Testis (tissue), 2 donors: ENCODE measurements at regions not wholly inside any gene's neighbourhood (a gene's known extent, or its start where the extent isn't known, plus 50 kb on each side); places are given as distances from the start of the nearest gene placed in this dataset.
"Not testable (repeated sequence)": the region's sequence is repeated elsewhere in the genome, so short reads cannot be mapped to it uniquely, and the experiment has no call there.

ENCODE experiments used
- DNase-seq: peaks from one replicate; pipeline ENCODE4 v3.0.0-alpha.2; 2019
- H3K27ac ChIP-seq, 2 donors: fragments of 200-600 bp; sonication (generic); one replicate each; pipeline ENCODE4 v1.5.1; 2019
- H3K27me3 ChIP-seq: fragments of 200-600 bp; sonication (generic); one replicate; pipeline ENCODE4 v1.5.1; 2019
- H3K36me3 ChIP-seq: fragments of 200-600 bp; sonication (generic); one replicate; pipeline ENCODE4 v1.5.1; 2017; ENCODE audit warnings: low read depth; ENCODE audit errors: missing control alignments
- H3K4me1 ChIP-seq: fragments of 200-600 bp; sonication (generic); one replicate; pipeline ENCODE4 v1.5.1; 2019
- H3K4me3 ChIP-seq, 2 donors: fragments of 200-600 bp; sonication (generic); one replicate each; pipeline ENCODE4 v1.5.1; 2017 to 2019
- H3K9me3 ChIP-seq: fragments of 200-600 bp; sonication (generic); one replicate; pipeline ENCODE4 v1.5.1; 2017
- POLR2A ChIP-seq: fragments of 450-650 bp; IDR thresholded peaks from one replicate; pipeline ENCODE4 v1.6.1; 2017; ENCODE audit warnings: antibody characterized with exemption, mild to moderate bottlenecking, moderate library complexity
- WGBS, 2 donors: methylation state at CpG; one replicate each; pipeline ENCODE4 v1.1.5; 2018; 5-methylcytosine and 5-hydroxymethylcytosine counted together
- intact Hi-C: fragments of 100-400 bp; cut with DNase I; formaldehyde crosslinking; loops from one replicate; pipeline ENCODE4 v1.15.1; 2023; ENCODE audit warnings: low total_unique reads
- TF ChIP-seq, protein P1 (sequence below), 3 experiments: fragments of 450-650 bp in 2 of 3; fragments of 200-600 bp in 1 of 3; sonication (generic) in 1 of 3; IDR thresholded peaks; one replicate each; pipeline ENCODE4 v1.5.1; 2016 to 2019; ENCODE audit warnings: antibody characterized with exemption in 3 of 3, mild to moderate bottlenecking in 2 of 3, moderate library complexity in 1 of 3

DNA sequence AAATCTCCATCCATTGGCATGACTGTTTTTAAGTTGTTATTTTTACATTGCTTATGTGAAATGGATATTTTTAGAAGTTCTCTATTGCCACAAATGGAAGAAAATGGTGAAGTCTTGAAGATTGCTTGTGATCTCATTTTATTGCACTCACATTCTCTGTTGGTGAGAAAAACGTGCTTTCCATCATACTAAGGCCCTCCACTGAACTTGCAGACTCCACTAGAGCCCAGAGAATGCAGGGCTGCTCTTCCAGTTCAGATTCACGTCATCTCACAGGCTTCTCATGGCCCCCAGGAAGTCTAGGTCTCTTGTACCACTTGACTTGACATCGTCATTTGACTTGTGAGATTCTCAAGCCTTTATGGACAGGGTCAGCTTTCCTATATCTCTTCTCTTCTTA is 254.8 kb upstream of the COPS8 start:
- no peak overlapping the region for H3K27ac ChIP-seq
- TF ChIP-seq POLR2A = no peak
- TF ChIP-seq, protein P1, sequence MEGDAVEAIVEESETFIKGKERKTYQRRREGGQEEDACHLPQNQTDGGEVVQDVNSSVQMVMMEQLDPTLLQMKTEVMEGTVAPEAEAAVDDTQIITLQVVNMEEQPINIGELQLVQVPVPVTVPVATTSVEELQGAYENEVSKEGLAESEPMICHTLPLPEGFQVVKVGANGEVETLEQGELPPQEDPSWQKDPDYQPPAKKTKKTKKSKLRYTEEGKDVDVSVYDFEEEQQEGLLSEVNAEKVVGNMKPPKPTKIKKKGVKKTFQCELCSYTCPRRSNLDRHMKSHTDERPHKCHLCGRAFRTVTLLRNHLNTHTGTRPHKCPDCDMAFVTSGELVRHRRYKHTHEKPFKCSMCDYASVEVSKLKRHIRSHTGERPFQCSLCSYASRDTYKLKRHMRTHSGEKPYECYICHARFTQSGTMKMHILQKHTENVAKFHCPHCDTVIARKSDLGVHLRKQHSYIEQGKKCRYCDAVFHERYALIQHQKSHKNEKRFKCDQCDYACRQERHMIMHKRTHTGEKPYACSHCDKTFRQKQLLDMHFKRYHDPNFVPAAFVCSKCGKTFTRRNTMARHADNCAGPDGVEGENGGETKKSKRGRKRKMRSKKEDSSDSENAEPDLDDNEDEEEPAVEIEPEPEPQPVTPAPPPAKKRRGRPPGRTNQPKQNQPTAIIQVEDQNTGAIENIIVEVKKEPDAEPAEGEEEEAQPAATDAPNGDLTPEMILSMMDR (IDR thresholded peaks at IDR 0.05) = no peak
- H3K4me3 ChIP-seq = no peak overlapping the region
- intact Hi-C loops = no loop called here
- 84 to 91% methylated on average over 3 of the region's 3 CpGs for WGBS, 2 donors
- H3K9me3 ChIP-seq = no peaks in the 10 kb centered on the region
- H3K36me3 ChIP-seq = no peaks in the 10 kb centered on the region
- H3K4me1 ChIP-seq = no peaks in the 10 kb centered on the region
- no peak for DNase-seq
- no peaks in the 10 kb centered on the region for H3K27me3 ChIP-seq

DNA sequence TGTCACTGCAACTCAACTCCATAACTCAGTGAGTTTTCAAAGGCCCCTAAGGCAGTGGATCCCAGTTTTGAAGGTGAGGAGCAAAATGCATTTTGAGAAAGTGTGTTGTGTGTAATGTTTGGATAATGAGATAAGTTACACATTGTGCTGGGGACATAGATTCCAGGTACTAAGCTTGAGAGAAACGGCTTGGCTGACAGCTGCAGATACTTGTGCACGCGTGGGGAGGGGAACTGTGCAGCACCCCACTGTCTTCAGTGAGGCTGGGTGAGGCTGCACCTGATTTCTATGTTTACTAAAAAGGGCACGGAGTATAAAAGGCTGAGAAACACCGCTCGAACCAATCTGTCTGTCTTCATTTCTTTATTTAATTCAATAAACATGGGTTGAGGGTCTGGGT is 254.0 kb upstream of the COPS8 start:
- Histone ChIP-seq H3K9me3 (no peaks in the 10 kb centered on the region), H3K4me3 (no peak overlapping the region), H3K4me1 (no peaks in the 10 kb centered on the region), H3K27me3 (no peaks in the 10 kb centered on the region), H3K36me3 (no peaks in the 10 kb centered on the region), H3K27ac (no peak overlapping the region)
- DNase-seq = no peak
- WGBS, 2 donors = 87 to 95% methylated on average over 6 of the region's 6 CpGs
- intact Hi-C loops = no loop called here
- TF ChIP-seq, protein P1 (IDR thresholded peaks at IDR 0.05) = no peak
- TF ChIP-seq POLR2A = no peak

DNA sequence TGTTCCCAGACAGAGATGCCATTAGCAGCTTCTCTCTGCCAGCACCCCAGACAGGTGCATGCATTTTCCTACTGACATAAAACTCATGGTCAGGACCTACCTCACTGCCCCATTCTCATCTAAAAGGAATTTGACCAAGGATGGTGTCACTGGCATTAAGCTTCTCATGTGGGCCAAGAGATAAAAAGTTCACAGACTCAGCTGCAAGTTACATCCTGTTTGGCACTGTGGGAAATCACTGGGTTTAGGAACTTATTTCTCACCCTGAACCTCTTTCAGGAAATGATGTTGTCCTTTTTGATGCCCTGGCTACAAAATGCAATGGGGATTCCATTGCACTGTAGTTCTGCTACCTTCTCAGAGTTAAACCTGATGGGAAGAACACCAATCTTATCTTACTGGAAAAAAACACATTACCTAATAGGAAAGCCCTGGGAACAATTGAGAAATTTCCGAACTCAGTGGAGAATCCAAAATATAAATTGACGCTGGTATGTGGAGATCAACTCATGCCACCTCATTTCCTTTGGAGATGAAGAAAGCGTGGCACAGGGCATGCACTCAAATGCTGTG is 252.1 kb upstream of the COPS8 start:
- H3K4me1 ChIP-seq = no peaks in the 10 kb centered on the region
- intact Hi-C loops = no loop called here
- no peaks in the 10 kb centered on the region for H3K9me3 ChIP-seq
- no peaks in the 10 kb centered on the region for H3K36me3 ChIP-seq
- WGBS, 2 donors = 88 to 93% methylated on average over 3 of the region's 3 CpGs
- H3K27me3 ChIP-seq = no peaks in the 10 kb centered on the region
- DNase-seq = no peak
- H3K27ac ChIP-seq = no peak overlapping the region
- TF ChIP-seq, protein P1 (IDR thresholded peaks at IDR 0.05) = no peak
- TF ChIP-seq POLR2A = no peak
- H3K4me3 ChIP-seq = no peak overlapping the region

DNA sequence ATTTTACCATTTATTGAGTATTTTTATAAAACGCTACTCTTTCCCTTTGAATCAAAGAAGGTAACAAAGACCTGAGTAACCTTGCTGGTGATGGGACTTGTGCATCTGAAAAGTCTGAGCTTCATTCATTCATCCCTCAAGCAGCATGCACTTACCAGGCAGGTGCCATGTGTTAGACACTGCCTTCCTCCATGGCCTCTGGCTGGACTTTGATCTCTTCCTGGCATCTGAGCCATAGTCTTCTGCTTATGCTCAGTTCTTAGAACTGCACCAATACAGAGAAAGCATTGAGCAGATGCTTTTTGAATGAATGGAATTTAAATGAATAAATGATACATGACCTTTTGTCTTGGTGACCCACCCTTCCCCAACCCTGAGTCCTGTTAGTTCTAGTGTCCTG is 251.4 kb upstream of the COPS8 start:
- WGBS, 2 donors = 96 to 97% methylated on average over 1 of the region's 1 CpG
- Histone ChIP-seq H3K27me3 (no peaks in the 10 kb centered on the region), H3K4me1 (no peaks in the 10 kb centered on the region), H3K27ac (no peak overlapping the region), H3K9me3 (no peaks in the 10 kb centered on the region), H3K36me3 (no peaks in the 10 kb centered on the region), H3K4me3 (no peak overlapping the region)
- no peak for DNase-seq
- intact Hi-C loops = no loop called here
- TF ChIP-seq, protein P1 (IDR thresholded peaks at IDR 0.05) = no peak
- TF ChIP-seq POLR2A = no peak

DNA sequence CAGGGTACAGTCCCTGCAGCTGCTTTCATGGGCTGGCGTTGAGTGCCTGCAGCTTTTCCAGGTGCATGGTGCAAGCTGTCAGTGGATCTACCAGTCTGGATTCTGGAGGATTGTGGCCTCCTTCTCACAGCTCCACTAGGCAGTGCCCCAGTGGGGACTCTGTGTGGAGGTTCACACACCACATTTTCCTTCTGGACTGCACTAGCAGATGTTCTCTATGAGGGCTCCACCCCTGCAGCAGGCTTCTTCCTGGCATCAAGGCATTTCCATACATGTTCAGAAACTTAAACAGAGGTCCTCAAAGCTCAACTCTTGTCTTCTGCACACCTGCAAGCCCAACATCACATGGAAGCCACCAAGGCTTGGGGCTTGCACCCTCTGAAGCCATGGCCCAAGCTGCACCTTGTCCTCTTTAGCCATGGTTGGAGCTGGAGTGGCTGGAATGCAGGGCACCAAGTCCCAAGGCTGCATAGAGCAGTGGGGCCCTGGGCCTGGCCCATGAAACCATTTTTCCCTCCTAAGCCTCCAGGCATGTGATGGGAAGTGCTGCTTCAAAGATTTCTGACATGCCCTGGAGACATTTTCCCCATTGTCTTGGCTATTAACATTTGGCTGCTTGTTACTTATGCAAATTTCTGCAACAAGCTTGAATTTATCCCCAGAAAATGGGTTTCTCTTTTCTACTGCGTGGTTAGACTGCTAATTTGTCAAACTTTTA is 250.2 kb upstream of the COPS8 start:
- no peaks in the 10 kb centered on the region for H3K4me1 ChIP-seq
- DNase-seq = no peak
- no peaks in the 10 kb centered on the region for H3K9me3 ChIP-seq
- no peak overlapping the region for H3K4me3 ChIP-seq
- no peak overlapping the region for H3K27ac ChIP-seq
- H3K27me3 ChIP-seq = no peaks in the 10 kb centered on the region
- intact Hi-C loops = no loop called here
- TF ChIP-seq POLR2A = no peak
- TF ChIP-seq, protein P1 (IDR thresholded peaks at IDR 0.05) = no peak
- 87 to 88% methylated on average over 2 of the region's 2 CpGs for WGBS, 2 donors
- H3K36me3 ChIP-seq = no peaks in the 10 kb centered on the region

DNA sequence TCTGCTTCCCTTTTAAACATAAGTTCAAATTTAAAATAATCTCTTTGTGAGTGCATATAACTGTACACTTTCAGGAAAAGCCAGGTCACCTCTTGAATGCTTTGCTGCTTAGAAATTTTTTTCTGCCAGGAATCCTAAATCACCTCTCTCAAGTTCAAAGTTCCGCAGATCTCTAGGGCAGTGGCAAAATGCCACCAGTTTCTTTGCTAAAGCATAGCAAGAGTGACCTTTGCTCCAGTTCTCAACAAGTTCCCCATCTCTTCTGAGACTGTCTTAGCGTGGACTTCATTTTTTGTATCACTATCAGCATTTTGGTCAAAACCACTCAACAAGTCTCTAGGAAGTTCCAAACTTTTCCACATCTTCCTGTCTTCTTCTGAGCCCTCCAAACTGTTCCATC is 249.7 kb upstream of the COPS8 start:
- DNase-seq, H3K36me3 ChIP-seq, H3K4me1 ChIP-seq, H3K27ac ChIP-seq, intact Hi-C loops, H3K4me3 ChIP-seq, H3K27me3 ChIP-seq, H3K9me3 ChIP-seq: not testable (repeated sequence)
- whole genome bisulfite sequencing, 2 donors = 79 to 88% methylated on average over 2 of the region's 2 CpGs
